ENCODE measurements at regions not wholly inside any gene's neighbourhood (a gene's known extent, or its start where the extent isn't known, plus 50 kb on each side); places are given as distances from the start of the nearest gene placed in this dataset.

DNA sequence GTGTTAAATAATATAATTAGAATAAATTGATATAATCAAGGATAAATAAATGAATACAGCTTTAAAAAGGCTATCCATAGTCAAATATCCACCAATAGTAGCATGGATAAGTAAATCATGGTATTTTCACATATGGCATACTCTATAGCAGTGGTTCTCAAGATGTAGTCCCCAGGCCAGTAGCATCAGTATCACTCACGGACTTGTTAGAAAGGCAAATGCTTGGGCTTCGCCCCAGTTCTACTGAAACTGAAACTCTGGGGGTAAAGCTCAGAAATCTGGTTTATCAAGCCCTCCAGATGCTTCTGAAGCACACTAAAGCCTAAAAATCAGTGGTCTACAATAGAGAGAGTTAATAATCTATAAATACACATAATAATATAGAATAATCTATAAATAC is 261.6 kb upstream of the TTC14 start:
- no peak for TF ChIP-seq POLR2A (IDR thresholded peaks at IDR 0.05)
- TF ChIP-seq, protein P1, sequence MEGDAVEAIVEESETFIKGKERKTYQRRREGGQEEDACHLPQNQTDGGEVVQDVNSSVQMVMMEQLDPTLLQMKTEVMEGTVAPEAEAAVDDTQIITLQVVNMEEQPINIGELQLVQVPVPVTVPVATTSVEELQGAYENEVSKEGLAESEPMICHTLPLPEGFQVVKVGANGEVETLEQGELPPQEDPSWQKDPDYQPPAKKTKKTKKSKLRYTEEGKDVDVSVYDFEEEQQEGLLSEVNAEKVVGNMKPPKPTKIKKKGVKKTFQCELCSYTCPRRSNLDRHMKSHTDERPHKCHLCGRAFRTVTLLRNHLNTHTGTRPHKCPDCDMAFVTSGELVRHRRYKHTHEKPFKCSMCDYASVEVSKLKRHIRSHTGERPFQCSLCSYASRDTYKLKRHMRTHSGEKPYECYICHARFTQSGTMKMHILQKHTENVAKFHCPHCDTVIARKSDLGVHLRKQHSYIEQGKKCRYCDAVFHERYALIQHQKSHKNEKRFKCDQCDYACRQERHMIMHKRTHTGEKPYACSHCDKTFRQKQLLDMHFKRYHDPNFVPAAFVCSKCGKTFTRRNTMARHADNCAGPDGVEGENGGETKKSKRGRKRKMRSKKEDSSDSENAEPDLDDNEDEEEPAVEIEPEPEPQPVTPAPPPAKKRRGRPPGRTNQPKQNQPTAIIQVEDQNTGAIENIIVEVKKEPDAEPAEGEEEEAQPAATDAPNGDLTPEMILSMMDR (IDR thresholded peaks at IDR 0.05 in 8 of 11, conservative IDR thresholded peaks at IDR 0.05 in 3 of 11): no peak
